ENCODE measurements at regions not wholly inside any gene's neighbourhood (a gene's known extent, or its start where the extent isn't known, plus 50 kb on each side); places are given as distances from the start of the nearest gene placed in this dataset.

DNA sequence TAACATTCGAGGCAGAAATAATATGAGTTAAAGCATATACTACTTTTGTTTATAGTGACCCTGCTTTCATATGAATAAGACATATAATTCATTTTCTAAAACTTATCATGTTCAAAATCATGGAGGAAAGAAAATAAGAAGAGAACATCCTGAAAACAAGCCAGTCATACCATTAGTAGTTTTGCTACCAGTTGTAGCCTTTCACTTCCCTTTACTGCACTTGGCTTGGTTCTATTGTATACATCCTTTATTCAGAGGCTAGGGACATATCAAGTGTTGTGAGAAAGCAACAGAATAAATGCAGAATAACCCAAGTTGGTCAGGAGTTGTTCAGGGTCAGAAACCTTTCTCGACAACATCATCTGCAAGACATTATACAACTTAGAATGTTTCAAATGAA is 598.7 kb downstream of the SOX5 start:
- H3F3A ChIP-seq (ENCODE audit: insufficient read depth, low read length, poor library complexity, severe bottlenecking): no peaks in the 10 kb centered on the region
- H3K27ac ChIP-seq (ENCODE audit: low read length): no peak overlapping the region
- no peaks in the 10 kb centered on the region for H3K36me3 ChIP-seq (ENCODE audit: insufficient read depth, low read length)
- H3K4me2 ChIP-seq (ENCODE audit: low read length): no peak overlapping the region
- H2AFZ ChIP-seq (ENCODE audit: low read depth, low read length): no peak overlapping the region
- H3K27me3 ChIP-seq (ENCODE audit: insufficient read depth, low read depth, low read length): no peaks in the 10 kb centered on the region
- H3K4me3 ChIP-seq (ENCODE audit: low read length): no peak overlapping the region
- H3K9me2 ChIP-seq (ENCODE audit: insufficient read depth, low read length): peaks cover 2% of the 10 kb centered on the region
- no peaks in the 10 kb centered on the region for H3K79me2 ChIP-seq (replicated peaks; ENCODE audit: insufficient read depth, low read length)
- TF ChIP-seq, protein P1, sequence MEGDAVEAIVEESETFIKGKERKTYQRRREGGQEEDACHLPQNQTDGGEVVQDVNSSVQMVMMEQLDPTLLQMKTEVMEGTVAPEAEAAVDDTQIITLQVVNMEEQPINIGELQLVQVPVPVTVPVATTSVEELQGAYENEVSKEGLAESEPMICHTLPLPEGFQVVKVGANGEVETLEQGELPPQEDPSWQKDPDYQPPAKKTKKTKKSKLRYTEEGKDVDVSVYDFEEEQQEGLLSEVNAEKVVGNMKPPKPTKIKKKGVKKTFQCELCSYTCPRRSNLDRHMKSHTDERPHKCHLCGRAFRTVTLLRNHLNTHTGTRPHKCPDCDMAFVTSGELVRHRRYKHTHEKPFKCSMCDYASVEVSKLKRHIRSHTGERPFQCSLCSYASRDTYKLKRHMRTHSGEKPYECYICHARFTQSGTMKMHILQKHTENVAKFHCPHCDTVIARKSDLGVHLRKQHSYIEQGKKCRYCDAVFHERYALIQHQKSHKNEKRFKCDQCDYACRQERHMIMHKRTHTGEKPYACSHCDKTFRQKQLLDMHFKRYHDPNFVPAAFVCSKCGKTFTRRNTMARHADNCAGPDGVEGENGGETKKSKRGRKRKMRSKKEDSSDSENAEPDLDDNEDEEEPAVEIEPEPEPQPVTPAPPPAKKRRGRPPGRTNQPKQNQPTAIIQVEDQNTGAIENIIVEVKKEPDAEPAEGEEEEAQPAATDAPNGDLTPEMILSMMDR (IDR thresholded peaks at IDR 0.05; ENCODE audit: poor library complexity, severe bottlenecking): no peak
- TF ChIP-seq RAD21 (conservative IDR thresholded peaks at IDR 0.05) (no peak), EZH2 (IDR thresholded peaks at IDR 0.05; ENCODE audit: borderline replicate concordance, insufficient read depth, low read length, poor library complexity, severe bottlenecking) (no peak), EP300 (conservative IDR thresholded peaks at IDR 0.05; ENCODE audit: poor library complexity, severe bottlenecking) (no peak), MXI1 (conservative IDR thresholded peaks at IDR 0.05; ENCODE audit: poor library complexity, severe bottlenecking) (no peak), POLR2AphosphoS5 (IDR thresholded peaks at IDR 0.05) (no peak), SMC3 (conservative IDR thresholded peaks at IDR 0.05; ENCODE audit: poor library complexity) (no peak), TAF1 (IDR thresholded peaks at IDR 0.05; ENCODE audit: low read depth) (no peak)
- TF ChIP-seq, protein P2, sequence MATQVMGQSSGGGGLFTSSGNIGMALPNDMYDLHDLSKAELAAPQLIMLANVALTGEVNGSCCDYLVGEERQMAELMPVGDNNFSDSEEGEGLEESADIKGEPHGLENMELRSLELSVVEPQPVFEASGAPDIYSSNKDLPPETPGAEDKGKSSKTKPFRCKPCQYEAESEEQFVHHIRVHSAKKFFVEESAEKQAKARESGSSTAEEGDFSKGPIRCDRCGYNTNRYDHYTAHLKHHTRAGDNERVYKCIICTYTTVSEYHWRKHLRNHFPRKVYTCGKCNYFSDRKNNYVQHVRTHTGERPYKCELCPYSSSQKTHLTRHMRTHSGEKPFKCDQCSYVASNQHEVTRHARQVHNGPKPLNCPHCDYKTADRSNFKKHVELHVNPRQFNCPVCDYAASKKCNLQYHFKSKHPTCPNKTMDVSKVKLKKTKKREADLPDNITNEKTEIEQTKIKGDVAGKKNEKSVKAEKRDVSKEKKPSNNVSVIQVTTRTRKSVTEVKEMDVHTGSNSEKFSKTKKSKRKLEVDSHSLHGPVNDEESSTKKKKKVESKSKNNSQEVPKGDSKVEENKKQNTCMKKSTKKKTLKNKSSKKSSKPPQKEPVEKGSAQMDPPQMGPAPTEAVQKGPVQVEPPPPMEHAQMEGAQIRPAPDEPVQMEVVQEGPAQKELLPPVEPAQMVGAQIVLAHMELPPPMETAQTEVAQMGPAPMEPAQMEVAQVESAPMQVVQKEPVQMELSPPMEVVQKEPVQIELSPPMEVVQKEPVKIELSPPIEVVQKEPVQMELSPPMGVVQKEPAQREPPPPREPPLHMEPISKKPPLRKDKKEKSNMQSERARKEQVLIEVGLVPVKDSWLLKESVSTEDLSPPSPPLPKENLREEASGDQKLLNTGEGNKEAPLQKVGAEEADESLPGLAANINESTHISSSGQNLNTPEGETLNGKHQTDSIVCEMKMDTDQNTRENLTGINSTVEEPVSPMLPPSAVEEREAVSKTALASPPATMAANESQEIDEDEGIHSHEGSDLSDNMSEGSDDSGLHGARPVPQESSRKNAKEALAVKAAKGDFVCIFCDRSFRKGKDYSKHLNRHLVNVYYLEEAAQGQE (IDR thresholded peaks at IDR 0.05; ENCODE audit: borderline replicate concordance): no peak
- no peak overlapping the region for H3K9ac ChIP-seq (ENCODE audit: low read length)
- H3K9me3 ChIP-seq (ENCODE audit: low read length): no peaks in the 10 kb centered on the region
- H4K20me1 ChIP-seq (ENCODE audit: insufficient read depth): no peaks in the 10 kb centered on the region

DNA sequence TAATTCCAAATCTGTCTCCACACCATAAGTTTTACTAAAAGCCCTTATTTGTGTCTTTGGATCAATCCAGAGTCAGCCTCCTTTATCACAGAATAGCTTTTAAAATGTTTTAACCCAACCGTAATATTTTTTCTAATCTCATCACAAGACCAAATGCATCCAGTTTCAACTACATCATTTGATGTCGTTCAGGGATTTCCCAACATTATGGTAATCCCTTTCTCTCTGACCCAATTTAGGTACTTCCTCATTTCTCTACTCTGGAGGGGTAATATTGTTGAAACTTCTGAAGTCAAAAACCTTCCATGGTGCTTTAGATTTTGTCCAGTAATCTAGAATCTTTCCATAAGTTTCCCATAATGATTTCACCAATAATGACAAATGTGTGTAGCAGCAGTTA is 596.8 kb downstream of the SOX5 start:
- H4K20me1 ChIP-seq (ENCODE audit: insufficient read depth): no peaks in the 10 kb centered on the region
- TF ChIP-seq, protein P2 (IDR thresholded peaks at IDR 0.05; ENCODE audit: borderline replicate concordance): no peak
- TF ChIP-seq MXI1 (conservative IDR thresholded peaks at IDR 0.05; ENCODE audit: poor library complexity, severe bottlenecking): no peak
- H3K36me3 ChIP-seq (ENCODE audit: insufficient read depth, low read length): no peaks in the 10 kb centered on the region
- no peak overlapping the region for H3K4me3 ChIP-seq (ENCODE audit: low read length)
- H3K79me2 ChIP-seq (replicated peaks; ENCODE audit: insufficient read depth, low read length): no peaks in the 10 kb centered on the region
- no peaks in the 10 kb centered on the region for H3K9me3 ChIP-seq (ENCODE audit: low read length)
- H3K4me2 ChIP-seq (ENCODE audit: low read length): no peak overlapping the region
- H3K27ac ChIP-seq (ENCODE audit: low read length): no peak overlapping the region
- peaks cover 2% of the 10 kb centered on the region for H3K9me2 ChIP-seq (ENCODE audit: insufficient read depth, low read length)
- H3K27me3 ChIP-seq (ENCODE audit: insufficient read depth, low read depth, low read length): no peaks in the 10 kb centered on the region
- H3F3A ChIP-seq (ENCODE audit: insufficient read depth, low read length, poor library complexity, severe bottlenecking): no peaks in the 10 kb centered on the region
- H3K9ac ChIP-seq (ENCODE audit: low read length): no peak overlapping the region
- no peak overlapping the region for H2AFZ ChIP-seq (ENCODE audit: low read depth, low read length)

Data from neural cell (in vitro differentiated cells).